Posterior cingulate gyrus (tissue), 11 donors: ENCODE measurements at regions not wholly inside any gene's neighbourhood (a gene's known extent, or its start where the extent isn't known, plus 50 kb on each side); places are given as distances from the start of the nearest gene placed in this dataset.
A peak's percentile ranks its signal among the peaks of the same experiment; 100 is the strongest.
"Not testable (repeated sequence)": the region's sequence is repeated elsewhere in the genome, so short reads cannot be mapped to it uniquely, and the experiment has no call there.

Experiments used
- DNase-seq, 10 donors: peaks; one replicate each; pipeline versions ENCODE4 v3.0.0 to v3.0.0-alpha.2; 2020 to 2021; ENCODE audit warnings: mixed read lengths in 3 of 10
- intact Hi-C: fragments of 100-400 bp; cut with DNase I; formaldehyde crosslinking; loops from one replicate; pipeline ENCODE4 v1.15.1; 2023

- intact Hi-C loops = no loop called here
- no peak for DNase-seq
These were observed 832.4 kb downstream of the STIM2 start for GRCh38 chr4:27692868-27693634.

- intact Hi-C loops = not testable (repeated sequence)
- peak in 3 of 10 donors; percentile 31 to 53 (median 39) for DNase-seq
These were observed 835.6 kb downstream of the STIM2 start for GRCh38 chr4:27696257-27696656.

GRCh38 chr4:27701606-27702005, 841.0 kb downstream of the STIM2 start:
- intact Hi-C loops = no loop called here
- no peak for DNase-seq

GRCh38 chr4:27702730-27703431, 842.2 kb downstream of the STIM2 start:
- intact Hi-C loops = no loop called here
- peak in 5 of 10 donors; percentile 13 to 81 (median 23) for DNase-seq

GRCh38 chr4:27703771-27704170, 843.1 kb downstream of the STIM2 start:
- no peak for DNase-seq
- intact Hi-C loops = no loop called here

- intact Hi-C loops = no loop called here
- DNase-seq = no peak
These were observed 850.4 kb downstream of the STIM2 start for GRCh38 chr4:27711041-27711440.

GRCh38 chr4:27714073-27714472, 853.4 kb downstream of the STIM2 start:
- intact Hi-C loops = no loop called here
- no peak for DNase-seq

GRCh38 chr4:27716693-27717430, 856.2 kb downstream of the STIM2 start:
- peak in 1 of 10 donors; percentile 50 for DNase-seq
- intact Hi-C loops = no loop called here

- intact Hi-C loops = no loop called here
- DNase-seq = no peak
These were observed 856.8 kb downstream of the STIM2 start for GRCh38 chr4:27717431-27717755.

GRCh38 chr4:27720010-27720766, 859.5 kb downstream of the STIM2 start:
- no peak for DNase-seq
- intact Hi-C loops = no loop called here

GRCh38 chr4:27721193-27721592, 860.6 kb downstream of the STIM2 start:
- intact Hi-C loops = no loop called here
- DNase-seq = no peak

GRCh38 chr4:27728892-27729291, 868.3 kb downstream of the STIM2 start:
- intact Hi-C loops = no loop called here

GRCh38 chr4:27742816-27743215, 882.2 kb downstream of the STIM2 start:
- DNase-seq = no peak
- intact Hi-C loops = no loop called here

More at GRCh38 chr4:27728892-27729291, 868.3 kb downstream of the STIM2 start:
- DNase-seq = no peak

- intact Hi-C loops = no loop called here
- no peak for DNase-seq
These were observed 899.3 kb downstream of the STIM2 start for GRCh38 chr4:27759611-27760575.

GRCh38 chr4:27763830-27764525, 903.3 kb downstream of the STIM2 start:
- intact Hi-C loops = no loop called here
- DNase-seq = no peak

GRCh38 chr4:27764526-27764837, 903.8 kb downstream of the STIM2 start:
- no peak for DNase-seq
- intact Hi-C loops = no loop called here

- DNase-seq = no peak
- intact Hi-C loops = no loop called here
These were observed 910.3 kb downstream of the STIM2 start for GRCh38 chr4:27770895-27771294.

- DNase-seq = no peak
- intact Hi-C loops = no loop called here
These were observed 914.5 kb downstream of the STIM2 start for GRCh38 chr4:27775156-27775555.

- DNase-seq = peak in 1 of 10 donors; percentile 20
- intact Hi-C loops = no loop called here
These were observed 919.2 kb downstream of the STIM2 start for GRCh38 chr4:27779827-27780226.
